Coronary artery (tissue), 2 donors: ENCODE measurements at regions not wholly inside any gene's neighbourhood (a gene's known extent, or its start where the extent isn't known, plus 50 kb on each side); places are given as distances from the start of the nearest gene placed in this dataset.

Source experiments
- DNase-seq: peaks from one replicate; pipeline ENCODE4 v3.0.0-alpha.2; 2017; ENCODE audit warnings: low spot score
- H3K27ac ChIP-seq, 2 donors: fragments of 200-600 bp; sonication (generic); one replicate each; pipeline ENCODE4 v1.5.1; 2016 to 2019
- H3K4me3 ChIP-seq: fragments of 200-600 bp; sonication (generic); 2 replicates; pipeline ENCODE4 v1.5.1; 2016; ENCODE audit warnings: mild to moderate bottlenecking, moderate library complexity
- CTCF ChIP-seq: fragments of 200-600 bp; sonication (generic); IDR thresholded peaks from one replicate; pipeline ENCODE4 v1.5.1; 2019; ENCODE audit warnings: antibody characterized with exemption

DNA sequence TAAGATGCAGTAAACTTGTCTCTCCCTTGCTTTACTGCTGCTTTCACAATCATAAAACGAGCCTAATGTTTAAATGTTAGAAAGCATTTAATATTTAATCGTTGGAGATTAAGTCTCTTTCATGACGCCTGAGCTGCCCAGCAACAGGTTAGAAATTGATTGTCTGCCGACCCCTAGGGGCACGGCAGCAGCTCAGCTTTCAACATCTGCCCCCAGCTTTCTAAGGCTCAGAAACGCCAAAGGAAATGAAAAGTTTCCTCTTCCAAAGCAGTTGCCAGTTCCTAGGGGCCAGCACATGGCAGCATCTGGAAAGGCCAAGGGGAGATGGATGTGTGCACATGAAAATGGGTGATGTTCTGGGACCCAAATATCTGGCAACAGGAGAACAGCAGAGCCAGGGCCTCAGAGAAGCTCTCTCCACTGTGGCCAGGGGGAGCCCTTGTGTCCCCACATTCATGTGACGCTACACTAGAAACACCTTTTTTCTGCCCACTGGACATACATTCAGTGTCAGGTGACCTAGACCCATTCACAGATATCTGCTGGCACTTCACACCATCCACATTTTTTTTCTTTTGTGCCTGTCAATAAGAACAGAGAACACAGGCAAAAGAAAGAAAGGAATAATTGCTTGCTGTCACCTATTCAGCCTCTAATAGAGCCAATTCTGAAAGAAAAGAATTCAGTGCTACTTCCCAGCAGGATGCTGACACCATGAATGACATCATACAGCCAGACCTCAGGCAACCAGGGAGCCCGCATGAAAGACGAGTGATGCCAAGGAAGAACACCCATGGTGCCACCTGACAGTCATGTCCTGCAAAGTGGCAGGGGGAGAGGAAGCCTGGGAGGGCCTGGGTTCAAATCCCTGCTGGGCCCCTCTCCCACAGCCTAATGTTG is 205.0 kb upstream of the TAS2R1 start:
- no peak for TF ChIP-seq CTCF
- H3K27ac ChIP-seq = no peak overlapping the region
- H3K4me3 ChIP-seq = no peak overlapping the region
- no peak for DNase-seq

DNA sequence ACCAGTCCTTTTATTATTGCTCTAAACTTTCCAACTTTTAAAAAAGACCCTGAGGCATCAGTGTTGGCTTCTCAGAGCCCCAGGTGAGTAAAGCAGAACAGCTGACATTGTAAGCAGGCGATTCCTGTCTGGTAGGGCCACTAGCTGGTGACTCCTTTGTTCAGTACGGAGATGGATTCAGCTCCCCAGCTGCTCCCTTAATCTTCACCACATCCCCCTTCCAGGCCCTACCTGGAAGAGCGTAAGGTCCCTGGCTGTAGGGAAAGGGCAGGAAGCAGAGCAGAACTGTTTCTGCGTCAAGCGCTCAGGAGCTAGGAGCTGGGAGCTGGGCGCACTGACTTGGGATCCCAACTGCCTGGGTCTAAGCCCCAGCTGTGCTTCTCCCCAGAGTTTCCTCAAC is 203.7 kb upstream of the TAS2R1 start:
- Histone ChIP-seq H3K4me3 (no peak overlapping the region), H3K27ac (no peak overlapping the region)
- no peak for DNase-seq
- TF ChIP-seq CTCF = no peak

- Histone ChIP-seq H3K4me3 (no peak overlapping the region), H3K27ac (no peak overlapping the region)
- no peak for TF ChIP-seq CTCF
- DNase-seq = no peak
Observed at GRCh38 chr5:9832921-9833320, 202.8 kb upstream of the TAS2R1 start.

DNA sequence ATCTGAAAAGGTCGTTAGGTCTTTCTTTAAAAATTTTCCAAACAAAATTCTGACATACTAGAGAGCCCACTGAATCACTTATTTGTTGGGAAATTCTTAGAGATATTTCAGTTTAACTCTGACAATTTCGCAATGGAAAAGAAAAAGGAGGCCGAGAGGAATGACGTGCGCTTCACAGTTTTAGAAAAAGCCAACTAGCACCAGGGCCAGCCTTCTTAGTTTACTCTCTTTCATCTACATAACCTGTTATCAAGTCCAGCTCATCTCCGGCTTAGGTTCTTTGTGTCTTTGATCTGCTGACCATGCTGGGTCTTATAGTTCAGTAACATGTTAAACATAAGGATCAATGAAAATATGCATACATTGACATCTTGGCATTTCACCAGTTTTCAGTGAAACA is 201.7 kb upstream of the TAS2R1 start:
- Histone ChIP-seq H3K27ac (no peak overlapping the region), H3K4me3 (no peak overlapping the region)
- TF ChIP-seq CTCF = no peak
- DNase-seq = no peak

DNA sequence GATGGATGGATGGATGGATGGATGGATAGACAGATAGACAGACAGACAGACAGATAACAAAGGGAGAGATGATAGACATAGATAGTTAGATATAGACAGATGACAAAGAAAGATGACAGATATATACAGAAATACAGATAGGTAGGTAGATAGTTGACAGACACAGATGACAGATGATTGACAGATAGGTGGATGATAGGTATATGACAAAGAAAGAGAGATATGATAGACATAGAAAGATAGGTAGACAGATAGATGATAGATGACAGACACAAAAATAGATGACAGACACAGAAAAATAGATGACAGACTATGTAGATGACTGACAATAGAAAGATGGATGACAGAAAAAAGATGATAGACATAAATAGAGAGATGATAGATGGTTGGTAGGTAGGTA is 200.0 kb upstream of the TAS2R1 start:
- H3K4me3 ChIP-seq = no peak overlapping the region
- H3K27ac ChIP-seq = no peak overlapping the region
- DNase-seq = no peak
- no peak for TF ChIP-seq CTCF

DNA sequence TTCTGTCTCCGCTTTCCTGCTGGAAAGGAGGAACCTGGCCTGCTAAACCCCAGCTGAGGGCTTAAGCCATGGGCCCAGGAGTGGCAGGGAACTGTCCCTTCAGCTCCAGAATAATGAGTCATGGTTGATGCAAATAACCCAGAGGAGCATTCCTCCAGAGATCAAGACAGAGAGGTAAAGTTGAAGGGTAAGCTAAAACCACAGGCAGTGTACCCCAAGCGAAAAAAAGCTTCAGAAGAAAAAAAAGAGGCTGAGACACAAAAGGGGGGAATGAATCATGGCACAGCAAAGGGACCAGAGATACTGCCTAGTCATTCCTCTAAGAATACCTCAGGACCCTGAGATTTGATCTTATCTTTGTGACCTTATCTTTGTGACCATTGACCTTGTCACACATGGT is 199.5 kb upstream of the TAS2R1 start:
- DNase-seq = no peak
- H3K4me3 ChIP-seq = no peak overlapping the region
- TF ChIP-seq CTCF = no peak
- no peak overlapping the region for H3K27ac ChIP-seq
